ENCODE measurements at regions not wholly inside any gene's neighbourhood (a gene's known extent, or its start where the extent isn't known, plus 50 kb on each side); places are given as distances from the start of the nearest gene placed in this dataset.

DNA sequence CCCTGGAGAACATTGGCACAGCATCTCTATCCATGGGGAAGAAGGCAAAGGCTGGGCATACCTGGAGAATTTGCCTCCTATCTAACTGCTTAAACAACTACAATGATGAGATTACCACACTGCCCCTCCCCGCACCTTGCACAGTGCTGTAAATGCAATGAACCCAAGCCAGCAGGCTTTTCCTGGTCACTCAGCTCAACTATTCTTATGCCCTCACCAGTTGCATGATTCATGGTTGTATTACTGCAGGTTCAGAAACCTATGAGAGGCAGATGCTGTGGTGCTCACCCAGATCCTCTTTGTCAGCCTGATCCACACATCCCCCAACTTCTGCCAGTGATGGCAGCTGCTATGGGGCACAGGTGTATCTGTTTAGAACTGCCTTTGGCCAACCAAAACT lies 77.7 kb upstream of the STAC start:
- TF ChIP-seq POLR2AphosphoS5 (IDR thresholded peaks at IDR 0.05) (no peak), EP300 (IDR thresholded peaks at IDR 0.05) (no peak)
- no peaks in the 10 kb centered on the region for H3K4me1 ChIP-seq
- no peaks in the 10 kb centered on the region for H3K36me3 ChIP-seq
- no peaks in the 10 kb centered on the region for H3K9me3 ChIP-seq
- no peak overlapping the region for H3K27ac ChIP-seq
- DNase-seq (no peak), ATAC-seq (ENCODE audit: low FRiP score in 2 of 2) (no peak)
- no peak overlapping the region for H3K4me3 ChIP-seq
- WGBS, 2 donors: 84 to 100% methylated on average over 1 of the region's 1 CpG
- no peaks in the 10 kb centered on the region for H3K27me3 ChIP-seq

DNA sequence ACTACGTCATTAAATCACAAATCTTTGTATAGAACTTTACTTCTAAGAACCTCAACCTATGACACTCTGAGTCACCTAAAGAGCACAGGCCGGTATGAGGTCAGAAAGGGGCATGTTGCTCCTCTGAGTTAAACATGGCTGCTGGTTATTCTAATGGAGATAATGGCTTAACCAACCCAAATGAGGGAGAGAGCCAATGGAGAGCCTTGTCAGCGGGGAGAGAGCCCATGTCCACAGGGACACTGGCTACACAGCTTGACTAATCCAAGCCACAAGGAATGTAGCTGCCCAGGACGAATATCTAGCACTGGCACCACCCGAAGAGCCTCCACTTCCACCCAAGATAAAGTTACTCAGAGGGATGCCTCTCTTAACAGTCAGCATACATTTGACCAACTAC lies 77.0 kb upstream of the STAC start:
- no peak overlapping the region for H3K27ac ChIP-seq
- H3K4me1 ChIP-seq: no peaks in the 10 kb centered on the region
- H3K9me3 ChIP-seq: no peaks in the 10 kb centered on the region
- no peak for TF ChIP-seq POLR2AphosphoS5 (IDR thresholded peaks at IDR 0.05)
- TF ChIP-seq, protein P1, sequence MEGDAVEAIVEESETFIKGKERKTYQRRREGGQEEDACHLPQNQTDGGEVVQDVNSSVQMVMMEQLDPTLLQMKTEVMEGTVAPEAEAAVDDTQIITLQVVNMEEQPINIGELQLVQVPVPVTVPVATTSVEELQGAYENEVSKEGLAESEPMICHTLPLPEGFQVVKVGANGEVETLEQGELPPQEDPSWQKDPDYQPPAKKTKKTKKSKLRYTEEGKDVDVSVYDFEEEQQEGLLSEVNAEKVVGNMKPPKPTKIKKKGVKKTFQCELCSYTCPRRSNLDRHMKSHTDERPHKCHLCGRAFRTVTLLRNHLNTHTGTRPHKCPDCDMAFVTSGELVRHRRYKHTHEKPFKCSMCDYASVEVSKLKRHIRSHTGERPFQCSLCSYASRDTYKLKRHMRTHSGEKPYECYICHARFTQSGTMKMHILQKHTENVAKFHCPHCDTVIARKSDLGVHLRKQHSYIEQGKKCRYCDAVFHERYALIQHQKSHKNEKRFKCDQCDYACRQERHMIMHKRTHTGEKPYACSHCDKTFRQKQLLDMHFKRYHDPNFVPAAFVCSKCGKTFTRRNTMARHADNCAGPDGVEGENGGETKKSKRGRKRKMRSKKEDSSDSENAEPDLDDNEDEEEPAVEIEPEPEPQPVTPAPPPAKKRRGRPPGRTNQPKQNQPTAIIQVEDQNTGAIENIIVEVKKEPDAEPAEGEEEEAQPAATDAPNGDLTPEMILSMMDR (IDR thresholded peaks at IDR 0.05): no peak
- no peak for TF ChIP-seq POLR2A (IDR thresholded peaks at IDR 0.05)
- TF ChIP-seq EP300 (IDR thresholded peaks at IDR 0.05): no peak
- DNase-seq (no peak), ATAC-seq (ENCODE audit: low FRiP score in 2 of 2) (no peak)
- 83 to 97% methylated on average over 5 of the region's 5 CpGs for WGBS, 2 donors
- H3K27me3 ChIP-seq: no peaks in the 10 kb centered on the region
- H3K36me3 ChIP-seq: no peaks in the 10 kb centered on the region
- H3K4me3 ChIP-seq: no peak overlapping the region

- no peak for TF ChIP-seq POLR2A (IDR thresholded peaks at IDR 0.05)
- no peak for TF ChIP-seq POLR2AphosphoS5 (IDR thresholded peaks at IDR 0.05)
- TF ChIP-seq, protein P1 (IDR thresholded peaks at IDR 0.05): no peak
- no peak for TF ChIP-seq EP300 (IDR thresholded peaks at IDR 0.05)
- Histone ChIP-seq H3K9me3 (no peaks in the 10 kb centered on the region), H3K36me3 (no peaks in the 10 kb centered on the region), H3K4me1 (no peaks in the 10 kb centered on the region), H3K27ac (no peak overlapping the region), H3K27me3 (no peaks in the 10 kb centered on the region), H3K4me3 (no peak overlapping the region)
- 88% methylated on average over 1 of the region's 1 CpG for WGBS, 2 donors
- ATAC-seq (ENCODE audit: low FRiP score in 2 of 2) (no peak), DNase-seq (no peak)
Observed at GRCh38 chr3:36305929-36306520, 74.3 kb upstream of the STAC start.

DNA sequence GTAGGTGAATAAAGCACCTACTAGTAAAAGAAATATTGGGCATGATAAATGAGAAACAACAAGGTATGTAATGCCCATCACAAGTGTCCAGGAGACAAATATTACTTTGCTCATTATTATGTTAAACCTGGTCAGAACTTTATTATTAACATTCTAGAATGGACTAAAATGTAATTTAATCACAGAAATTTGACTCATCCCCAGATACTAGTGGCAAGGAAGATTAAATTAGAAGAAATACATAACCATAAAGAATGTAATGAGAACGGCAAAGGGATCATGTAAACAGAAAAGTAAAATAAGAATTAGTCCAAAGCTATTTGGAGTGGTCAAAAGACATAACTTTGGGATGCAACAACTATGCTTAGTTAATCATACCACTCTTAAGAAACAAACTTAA lies 71.2 kb upstream of the STAC start:
- WGBS, 2 donors: 70 to 84% methylated on average over 1 of the region's 1 CpG
- Histone ChIP-seq H3K4me3 (no peak overlapping the region), H3K27me3 (no peaks in the 10 kb centered on the region), H3K4me1 (peaks cover 0 to 3% (median 0%) of the 10 kb centered on the region in 4 donors), H3K27ac (no peak overlapping the region), H3K36me3 (no peaks in the 10 kb centered on the region), H3K9me3 (no peaks in the 10 kb centered on the region)
- ATAC-seq (ENCODE audit: low FRiP score in 2 of 2): no peak
- TF ChIP-seq POLR2A (IDR thresholded peaks at IDR 0.05) (no peak), POLR2AphosphoS5 (IDR thresholded peaks at IDR 0.05) (no peak), EP300 (IDR thresholded peaks at IDR 0.05) (no peak)
- TF ChIP-seq, protein P1 (IDR thresholded peaks at IDR 0.05): no peak
- DNase-seq: no peak

DNA sequence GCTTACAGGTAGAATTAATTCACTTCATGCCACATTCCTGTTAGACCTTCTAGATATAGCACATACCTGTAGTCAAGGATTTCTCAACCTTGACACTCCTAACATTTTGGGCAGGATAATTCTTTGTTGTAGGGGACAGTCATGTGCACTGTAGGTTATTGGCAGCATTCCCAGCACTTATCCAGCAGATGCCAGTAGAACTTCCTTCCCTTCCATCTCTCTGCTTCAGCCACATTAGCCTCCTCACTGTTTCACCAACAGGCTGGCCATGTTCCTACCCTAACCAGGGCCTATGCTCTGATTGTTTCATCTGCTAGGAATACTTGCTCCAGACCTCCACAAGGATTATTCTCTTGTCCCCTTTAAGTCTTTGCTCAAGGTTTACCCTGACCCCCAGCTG lies 68.0 kb upstream of the STAC start:
- no peaks in the 10 kb centered on the region for H3K9me3 ChIP-seq
- H3K27ac ChIP-seq: no peak overlapping the region
- H3K36me3 ChIP-seq: no peaks in the 10 kb centered on the region
- H3K27me3 ChIP-seq: no peaks in the 10 kb centered on the region
- ATAC-seq (ENCODE audit: low FRiP score in 2 of 2) (no peak), DNase-seq (no peak)
- TF ChIP-seq POLR2AphosphoS5 (IDR thresholded peaks at IDR 0.05): no peak
- TF ChIP-seq, protein P1 (IDR thresholded peaks at IDR 0.05): no peak
- TF ChIP-seq EP300 (IDR thresholded peaks at IDR 0.05): no peak
- TF ChIP-seq POLR2A (IDR thresholded peaks at IDR 0.05): no peak
- H3K4me1 ChIP-seq: peaks cover 0 to 3% (median 0%) of the 10 kb centered on the region in 4 donors
- H3K4me3 ChIP-seq: no peak overlapping the region

All from upper lobe of left lung (tissue), 6 donors.